SK-N-SH (cell line): ENCODE measurements at regions not wholly inside any gene's neighbourhood (a gene's known extent, or its start where the extent isn't known, plus 50 kb on each side); places are given as distances from the start of the nearest gene placed in this dataset.

Experiments used
- CTCF ChIA-PET: fragments of 300-600, 350-600 bp; formaldehyde crosslinking; extraction: SDS; loops from one replicate; lab custom pipeline; 2021; lab: Yijun Ruan, JAX
- POLR2A ChIA-PET: fragments of 350-600 bp; sonication (Branson Sonifier 250); formaldehyde crosslinking; extraction: SDS; loops from one replicate; lab custom pipeline; 2020; ENCODE audit warnings: antibody characterized with exemption, inconsistent platforms; lab: Yijun Ruan, JAX
- DNase-seq: peaks from one replicate; pipeline ENCODE4 v3.0.0; 2012
- H2AFZ ChIP-seq: fragments of 200-600 bp; sonication (generic); 2 replicates; pipeline ENCODE4 v1.8.1; 2016; ENCODE audit warnings: antibody characterized with exemption, mild to moderate bottlenecking, low read depth
- H3F3A ChIP-seq: fragments of 200-600 bp; sonication (generic); replicated peaks from 2 replicates; pipeline ENCODE3; 2016; ENCODE audit warnings: antibody characterized with exemption, mild to moderate bottlenecking; ENCODE audit not compliant: insufficient read depth
- H3K27ac ChIP-seq, 2 experiments: fragments of 200-500 bp in 1 of 2; fragments of 200-600 bp in 1 of 2; sonication (Bioruptor generic) in 1 of 2; sonication (generic), shearing (Covaris generic) in 1 of 2; 2 replicates each; pipeline versions ENCODE4 v1.5.1 to v1.6.1; 2014 to 2016; ENCODE audit warnings: low read depth in 2 of 2, inconsistent platforms in 1 of 2, low read length in 1 of 2, mild to moderate bottlenecking in 1 of 2, mixed read lengths in 1 of 2
- H3K27me3 ChIP-seq: fragments of 200-600 bp; sonication (generic), shearing (Covaris generic); 2 replicates; pipeline ENCODE4 v1.6.1; 2016; ENCODE audit warnings: mixed run types; ENCODE audit not compliant: insufficient read depth
- H3K36me3 ChIP-seq, 2 experiments: fragments of 200-500 bp in 1 of 2; fragments of 200-600 bp in 1 of 2; sonication (Bioruptor generic) in 1 of 2; sonication (generic) in 1 of 2; replicated peaks in 1 of 2; 2 replicates each; pipeline versions ENCODE3 to v1.5.1; 2014 to 2016; ENCODE audit warnings: low read length in 1 of 2, mild to moderate bottlenecking in 1 of 2; ENCODE audit not compliant: insufficient read depth in 2 of 2, control insufficient read depth in 1 of 2
- H3K4me1 ChIP-seq, 2 experiments: fragments of 200-500 bp in 1 of 2; fragments of 200-600 bp in 1 of 2; sonication (Bioruptor generic) in 1 of 2; sonication (generic), shearing (Covaris generic) in 1 of 2; 2 replicates each; pipeline versions ENCODE4 v1.5.1 to v1.6.1; 2014 to 2016; ENCODE audit warnings: low read depth in 1 of 2, low read length in 1 of 2, mixed run types in 1 of 2; ENCODE audit not compliant: insufficient read depth in 2 of 2, control insufficient read depth in 1 of 2
- H3K4me2 ChIP-seq: fragments of 200-600 bp; sonication (generic), shearing (Covaris generic); 2 replicates; pipeline ENCODE4 v1.6.1; 2017; ENCODE audit warnings: mixed run types
- H3K4me3 ChIP-seq, 2 experiments: fragments of 200-500 bp in 1 of 2; fragments of 200-600 bp in 1 of 2; sonication (Bioruptor generic) in 1 of 2; sonication (generic), shearing (Covaris generic) in 1 of 2; 2 replicates each; pipeline versions ENCODE4 v1.5.1 to v1.8.1; 2014 to 2016; ENCODE audit warnings: low read depth in 2 of 2, inconsistent platforms in 1 of 2, low read length in 1 of 2, mild to moderate bottlenecking in 1 of 2, mixed read lengths in 1 of 2, moderate library complexity in 1 of 2
- H3K79me2 ChIP-seq: fragments of 200-600 bp; sonication (generic); 2 replicates; pipeline ENCODE4 v1.8.1; 2017; ENCODE audit warnings: mild to moderate bottlenecking; ENCODE audit not compliant: insufficient read depth
- H3K9ac ChIP-seq: fragments of 200-600 bp; sonication (generic); 2 replicates; pipeline ENCODE4 v1.6.1; 2017; ENCODE audit warnings: mixed run types
- H3K9me2 ChIP-seq: fragments of 200-600 bp; sonication (generic); 2 replicates; pipeline ENCODE4 v1.6.1; 2017; ENCODE audit warnings: mixed run types
- H3K9me3 ChIP-seq: fragments of 200-600 bp; sonication (generic); 2 replicates; pipeline ENCODE4 v1.6.1; 2017; ENCODE audit warnings: mixed run types, mild to moderate bottlenecking, moderate library complexity
- H4K20me1 ChIP-seq: fragments of 200-600 bp; sonication (generic); 2 replicates; pipeline ENCODE4 v1.6.1; 2017; ENCODE audit warnings: mild to moderate bottlenecking, mixed run types; ENCODE audit not compliant: insufficient read depth
- CHD2 ChIP-seq: fragments of 150-350 bp; IDR thresholded peaks from 2 replicates; pipeline ENCODE4 v1.6.1; 2018; ENCODE audit warnings: low read length; ENCODE audit not compliant: partially characterized antibody
- ELF1 ChIP-seq: IDR thresholded peaks from 2 replicates; pipeline ENCODE4 v1.4.0; 2012
- EP300 ChIP-seq, 2 experiments: IDR thresholded peaks; 2 replicates each; pipeline versions ENCODE4 v1.4.0 to v1.6.1; 2012; ENCODE audit warnings: borderline replicate concordance in 1 of 2, low read depth in 1 of 2, low read length in 1 of 2
- FOSL2 ChIP-seq: IDR thresholded peaks from 2 replicates; pipeline ENCODE4 v1.4.0; 2012; ENCODE audit warnings: low read depth, mild to moderate bottlenecking, moderate library complexity, borderline replicate concordance
- FOXJ3 ChIP-seq: sonication (generic); formaldehyde crosslinking; IDR thresholded peaks from 2 replicates; pipeline ENCODE4 v1.5.1; 2020; ENCODE audit warnings: mild to moderate bottlenecking, missing genetic modification reagents
- GABPA ChIP-seq: IDR thresholded peaks from 2 replicates; pipeline ENCODE4 v1.4.0; 2012; ENCODE audit warnings: low read depth, mild to moderate bottlenecking
- NFIC ChIP-seq: IDR thresholded peaks from 2 replicates; pipeline ENCODE4 v1.4.0; 2012; ENCODE audit warnings: borderline replicate concordance
- PBX3 ChIP-seq: IDR thresholded peaks from 2 replicates; pipeline ENCODE4; 2012
- RXRA ChIP-seq: IDR thresholded peaks from 2 replicates; pipeline ENCODE4 v1.4.0; 2012; ENCODE audit warnings: low read depth, mild to moderate bottlenecking, borderline replicate concordance
- SIN3A ChIP-seq: IDR thresholded peaks from 2 replicates; pipeline ENCODE4 v1.6.1; 2012; ENCODE audit warnings: low read depth, mild to moderate bottlenecking, low read length, moderate library complexity, borderline replicate concordance
- SMC3 ChIP-seq: IDR thresholded peaks from 2 replicates; pipeline ENCODE4 v1.6.1; 2012; ENCODE audit warnings: low read depth, low read length, improper control_type of control experiment
- WGBS: methylation state at CpG from one replicate; pipeline ENCODE4 v1.1.6; 2017; ENCODE audit warnings: low lambda C conversion rate; 5-methylcytosine and 5-hydroxymethylcytosine counted together
- TF ChIP-seq, protein P1 (sequence below): fragments of 150-350 bp; IDR thresholded peaks from 2 replicates; pipeline ENCODE4 v1.6.1; 2017; ENCODE audit warnings: antibody characterized with exemption, low read length, low read depth, borderline replicate concordance
- TF ChIP-seq, protein P2 (sequence below): IDR thresholded peaks from 2 replicates; pipeline ENCODE4 v1.4.0; 2012; ENCODE audit warnings: low read depth
- TF ChIP-seq, protein P3 (sequence below): IDR thresholded peaks from 2 replicates; pipeline ENCODE4 v1.4.0; 2012; ENCODE audit warnings: low read depth, borderline replicate concordance

DNA sequence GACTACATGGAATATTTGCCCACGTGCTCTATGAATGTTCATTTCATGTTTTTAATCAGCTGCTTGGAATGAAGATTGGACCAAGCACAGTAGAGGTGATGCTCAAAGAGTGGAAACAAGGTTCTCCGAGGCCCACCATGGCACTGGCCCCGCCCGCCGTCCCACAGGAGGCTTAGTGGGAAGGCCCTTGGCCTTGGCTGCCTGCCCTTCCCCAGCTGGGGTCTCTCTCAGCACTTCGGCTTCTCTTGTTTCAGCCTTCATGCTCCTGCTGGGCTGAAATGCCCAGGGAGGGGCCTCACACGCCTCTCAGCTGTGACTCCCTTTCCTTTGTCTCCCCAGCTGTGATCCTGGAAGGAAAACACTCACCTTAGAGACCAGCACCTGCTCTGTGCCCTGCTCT is 833.2 kb downstream of the GALR1 start:
- Histone ChIP-seq H4K20me1 (no peaks in the 10 kb centered on the region), H3K4me3 (no peak overlapping the region), H2AFZ (no peak overlapping the region), H3K27me3 (no peaks in the 10 kb centered on the region; the same call in 1 of the 2 replicates), H3K79me2 (no peaks in the 10 kb centered on the region), H3K4me1 (no peaks in the 10 kb centered on the region)
- POLR2A ChIA-PET = no interaction called here
- TF ChIP-seq GABPA = no peak
- no peak for TF ChIP-seq FOXJ3 (CRISPR knock-in tag)
- no peak for TF ChIP-seq SMC3
- no peak for TF ChIP-seq RXRA
- TF ChIP-seq PBX3 = no peak
- TF ChIP-seq FOSL2 = no peak
- TF ChIP-seq, protein P1, sequence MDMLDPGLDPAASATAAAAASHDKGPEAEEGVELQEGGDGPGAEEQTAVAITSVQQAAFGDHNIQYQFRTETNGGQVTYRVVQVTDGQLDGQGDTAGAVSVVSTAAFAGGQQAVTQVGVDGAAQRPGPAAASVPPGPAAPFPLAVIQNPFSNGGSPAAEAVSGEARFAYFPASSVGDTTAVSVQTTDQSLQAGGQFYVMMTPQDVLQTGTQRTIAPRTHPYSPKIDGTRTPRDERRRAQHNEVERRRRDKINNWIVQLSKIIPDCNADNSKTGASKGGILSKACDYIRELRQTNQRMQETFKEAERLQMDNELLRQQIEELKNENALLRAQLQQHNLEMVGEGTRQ = no peak
- TF ChIP-seq, protein P2, sequence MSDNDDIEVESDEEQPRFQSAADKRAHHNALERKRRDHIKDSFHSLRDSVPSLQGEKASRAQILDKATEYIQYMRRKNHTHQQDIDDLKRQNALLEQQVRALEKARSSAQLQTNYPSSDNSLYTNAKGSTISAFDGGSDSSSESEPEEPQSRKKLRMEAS = no peak
- TF ChIP-seq CHD2 = no peak
- TF ChIP-seq, protein P3, sequence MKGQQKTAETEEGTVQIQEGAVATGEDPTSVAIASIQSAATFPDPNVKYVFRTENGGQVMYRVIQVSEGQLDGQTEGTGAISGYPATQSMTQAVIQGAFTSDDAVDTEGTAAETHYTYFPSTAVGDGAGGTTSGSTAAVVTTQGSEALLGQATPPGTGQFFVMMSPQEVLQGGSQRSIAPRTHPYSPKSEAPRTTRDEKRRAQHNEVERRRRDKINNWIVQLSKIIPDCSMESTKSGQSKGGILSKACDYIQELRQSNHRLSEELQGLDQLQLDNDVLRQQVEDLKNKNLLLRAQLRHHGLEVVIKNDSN = no peak
- TF ChIP-seq EP300 (IDR thresholded peaks at IDR 0.05; ENCODE audit: borderline replicate concordance in 1 of 2, low read depth in 1 of 2, low read length in 1 of 2) = no peak
- no peak for TF ChIP-seq SIN3A
- TF ChIP-seq ELF1 = no peak
- TF ChIP-seq NFIC = no peak
- TF ChIP-seq, all 33 proteins: peak for 0
- H3K36me3 ChIP-seq = no peaks in the 10 kb centered on the region
- no peak overlapping the region for H3K27ac ChIP-seq
- H3K4me2 ChIP-seq = no peak overlapping the region
- no peaks in the 10 kb centered on the region for H3K9me2 ChIP-seq
- H3K9me3 ChIP-seq = no peaks in the 10 kb centered on the region
- DNase-seq = no peak
- no peak overlapping the region for H3K9ac ChIP-seq
- CTCF ChIA-PET = interaction anchor here (0.6 kb wide), 1 partner anchor 17 kb away, joined by 3 read pairs; no protein-coding TSS in a partner anchor
- H3F3A ChIP-seq = no peaks in the 10 kb centered on the region
- WGBS = 0% methylated on average over 1 of the region's 7 CpGs
